ENCODE measurements at regions not wholly inside any gene's neighbourhood (a gene's known extent, or its start where the extent isn't known, plus 50 kb on each side); places are given as distances from the start of the nearest gene placed in this dataset.
"Not testable (repeated sequence)": the region's sequence is repeated elsewhere in the genome, so short reads cannot be mapped to it uniquely, and the experiment has no call there.

DNA sequence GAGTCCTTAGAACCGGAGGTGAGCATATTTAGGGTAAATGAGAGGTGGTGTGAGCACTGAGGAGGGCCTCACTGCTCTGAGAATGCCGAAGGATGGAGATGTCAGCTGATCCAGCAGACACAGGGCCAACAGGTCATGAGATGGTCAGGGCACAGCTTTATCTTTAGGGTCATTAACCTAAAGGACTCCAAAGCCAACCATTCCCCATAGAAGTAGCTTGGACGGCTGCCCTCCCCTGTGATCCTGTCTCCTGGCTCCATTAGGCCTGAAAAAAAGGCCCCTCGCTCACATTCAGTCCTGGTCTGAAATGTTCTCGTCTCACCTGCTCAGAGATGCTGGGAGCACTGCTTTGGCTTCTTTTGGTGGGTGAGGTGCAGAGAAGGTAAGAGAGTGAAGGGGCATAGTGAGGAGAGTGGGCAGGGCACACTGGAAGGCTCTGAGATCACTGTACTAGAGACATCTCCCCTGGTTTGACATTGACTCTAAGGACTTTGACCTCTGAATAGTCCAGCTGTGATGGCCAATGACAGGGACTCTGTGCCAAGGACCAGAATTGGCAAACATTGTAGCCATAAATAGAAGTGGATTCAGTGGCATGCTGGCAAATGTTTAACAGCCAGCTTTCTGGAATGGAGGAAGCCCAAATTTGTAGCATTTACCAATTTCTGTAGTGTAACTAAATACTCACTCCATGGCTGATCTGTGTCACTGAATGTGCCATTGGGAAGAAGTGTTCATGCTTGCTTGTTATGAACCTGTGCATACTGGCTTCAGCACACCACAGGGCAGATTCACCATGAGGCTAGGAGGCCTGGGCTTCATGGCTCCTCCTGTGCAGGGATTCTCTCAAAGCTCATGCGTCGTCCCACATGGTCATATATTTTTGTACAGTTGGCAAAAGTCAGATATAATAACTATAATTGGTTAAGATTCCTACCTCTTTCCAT, 76.2 kb upstream of the MRPS22 start:
- H3K27ac ChIP-seq, result no peak overlapping the region
- H3K4me1 ChIP-seq, result no peaks in the 10 kb centered on the region
- H3K4me3 ChIP-seq, result no peak overlapping the region
- no peaks in the 10 kb centered on the region for H3K27me3 ChIP-seq
- H3K36me3 ChIP-seq, result no peaks in the 10 kb centered on the region
- TF ChIP-seq POLR2A (IDR thresholded peaks at IDR 0.05) (no peak), POLR2AphosphoS5 (IDR thresholded peaks at IDR 0.05) (no peak)
- TF ChIP-seq, protein P1, sequence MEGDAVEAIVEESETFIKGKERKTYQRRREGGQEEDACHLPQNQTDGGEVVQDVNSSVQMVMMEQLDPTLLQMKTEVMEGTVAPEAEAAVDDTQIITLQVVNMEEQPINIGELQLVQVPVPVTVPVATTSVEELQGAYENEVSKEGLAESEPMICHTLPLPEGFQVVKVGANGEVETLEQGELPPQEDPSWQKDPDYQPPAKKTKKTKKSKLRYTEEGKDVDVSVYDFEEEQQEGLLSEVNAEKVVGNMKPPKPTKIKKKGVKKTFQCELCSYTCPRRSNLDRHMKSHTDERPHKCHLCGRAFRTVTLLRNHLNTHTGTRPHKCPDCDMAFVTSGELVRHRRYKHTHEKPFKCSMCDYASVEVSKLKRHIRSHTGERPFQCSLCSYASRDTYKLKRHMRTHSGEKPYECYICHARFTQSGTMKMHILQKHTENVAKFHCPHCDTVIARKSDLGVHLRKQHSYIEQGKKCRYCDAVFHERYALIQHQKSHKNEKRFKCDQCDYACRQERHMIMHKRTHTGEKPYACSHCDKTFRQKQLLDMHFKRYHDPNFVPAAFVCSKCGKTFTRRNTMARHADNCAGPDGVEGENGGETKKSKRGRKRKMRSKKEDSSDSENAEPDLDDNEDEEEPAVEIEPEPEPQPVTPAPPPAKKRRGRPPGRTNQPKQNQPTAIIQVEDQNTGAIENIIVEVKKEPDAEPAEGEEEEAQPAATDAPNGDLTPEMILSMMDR (IDR thresholded peaks at IDR 0.05), result no peak
- intact Hi-C loops (cut with DNase I; ENCODE audit: low total_unique reads), result no loop called here
- no peak for DNase-seq (ENCODE audit: low spot score in 2 of 2)
- no peaks in the 10 kb centered on the region for H3K9me3 ChIP-seq

DNA sequence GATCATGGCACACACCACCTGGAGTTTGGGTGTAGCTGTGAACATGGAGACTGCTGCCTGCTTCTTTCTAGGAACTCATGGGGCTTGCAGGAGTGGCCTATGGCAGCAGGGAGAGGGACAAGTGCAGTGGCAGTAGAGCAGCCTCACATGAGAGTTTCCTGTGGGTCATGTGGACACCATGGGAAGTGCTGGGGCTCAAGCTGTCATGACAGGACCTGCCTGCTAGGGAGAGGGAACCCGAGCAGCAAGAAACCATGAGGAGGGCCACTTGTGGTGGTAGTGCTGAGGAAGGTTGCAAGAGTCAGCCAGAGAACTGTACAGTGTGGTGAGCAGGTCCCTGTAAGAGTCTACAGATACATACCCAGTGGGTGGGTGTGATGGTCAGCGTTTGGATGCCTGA, 73.8 kb upstream of the MRPS22 start:
- Histone ChIP-seq H3K36me3 (no peaks in the 10 kb centered on the region), H3K4me3 (no peak overlapping the region), H3K4me1 (no peaks in the 10 kb centered on the region), H3K9me3 (no peaks in the 10 kb centered on the region), H3K27me3 (no peaks in the 10 kb centered on the region), H3K27ac (no peak overlapping the region)
- DNase-seq (ENCODE audit: low spot score in 2 of 2), result no peak
- TF ChIP-seq POLR2A (IDR thresholded peaks at IDR 0.05) (no peak), POLR2AphosphoS5 (IDR thresholded peaks at IDR 0.05) (no peak)
- TF ChIP-seq, protein P1 (IDR thresholded peaks at IDR 0.05), result no peak
- intact Hi-C loops (cut with DNase I; ENCODE audit: low total_unique reads), result no loop called here

DNA sequence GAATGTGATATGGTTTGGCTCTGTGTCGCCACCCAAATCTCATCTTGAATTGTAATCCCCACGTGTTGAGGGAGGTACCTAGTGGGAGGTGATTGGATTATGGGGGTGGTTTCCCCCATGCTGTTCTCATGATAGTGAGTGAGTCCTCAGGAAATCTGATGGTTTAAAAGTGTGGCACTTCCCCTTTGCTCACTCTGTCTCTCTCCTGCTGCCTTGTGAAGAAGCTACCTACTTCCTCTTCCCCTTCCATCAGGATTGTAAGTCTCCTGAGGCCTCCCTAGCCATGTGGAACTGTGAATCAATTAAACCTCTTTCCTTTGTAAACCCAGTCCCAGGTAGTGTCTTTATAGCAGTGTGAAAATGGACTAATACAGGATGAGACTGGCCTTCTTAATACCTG, 73.2 kb upstream of the MRPS22 start:
- intact Hi-C loops (cut with DNase I; ENCODE audit: low total_unique reads); H3K36me3 ChIP-seq; H3K27ac ChIP-seq; H3K27me3 ChIP-seq; DNase-seq (ENCODE audit: low spot score in 2 of 2); H3K4me1 ChIP-seq; H3K4me3 ChIP-seq; H3K9me3 ChIP-seq: not testable (repeated sequence)

DNA sequence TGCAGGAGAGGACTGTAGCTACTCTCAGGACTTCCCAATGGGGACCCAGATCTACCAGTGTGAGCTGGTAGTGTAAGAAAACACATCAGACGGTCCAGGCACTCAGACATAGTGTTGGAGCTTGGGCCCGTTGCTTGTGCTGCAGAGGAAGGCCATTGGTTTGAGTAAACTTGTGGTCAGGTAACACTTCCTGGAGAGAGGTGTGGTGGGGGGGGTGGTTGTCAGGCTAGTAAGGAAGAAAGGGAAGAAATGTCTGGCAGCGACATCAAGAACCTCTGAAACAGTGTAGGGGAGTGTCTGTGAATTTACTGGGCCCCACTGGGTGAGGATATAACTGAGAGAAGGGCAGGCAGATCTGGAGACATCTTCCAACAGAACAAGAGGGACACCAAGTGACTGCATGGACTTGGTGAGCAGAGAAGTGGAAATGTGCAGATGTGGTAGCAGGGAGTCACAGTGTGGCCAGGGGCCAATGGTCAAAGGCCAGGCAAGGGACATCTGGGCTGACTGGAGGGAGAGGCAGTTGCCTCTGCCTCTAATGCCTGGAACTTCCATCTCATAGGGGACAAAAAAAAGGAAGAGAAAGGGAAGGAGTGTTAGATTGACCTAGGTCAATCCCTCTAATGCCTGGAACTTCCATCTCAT, 63.7 kb upstream of the MRPS22 start:
- TF ChIP-seq, protein P1 (IDR thresholded peaks at IDR 0.05), result no peak
- TF ChIP-seq POLR2AphosphoS5 (IDR thresholded peaks at IDR 0.05) (no peak), POLR2A (IDR thresholded peaks at IDR 0.05) (no peak)
- intact Hi-C loops (cut with DNase I; ENCODE audit: low total_unique reads), result no loop called here
- Histone ChIP-seq H3K36me3 (no peaks in the 10 kb centered on the region), H3K9me3 (no peaks in the 10 kb centered on the region), H3K4me1 (no peaks in the 10 kb centered on the region), H3K27ac (no peak overlapping the region), H3K27me3 (no peaks in the 10 kb centered on the region), H3K4me3 (no peak overlapping the region)
- DNase-seq (ENCODE audit: low spot score in 2 of 2), result no peak

DNA sequence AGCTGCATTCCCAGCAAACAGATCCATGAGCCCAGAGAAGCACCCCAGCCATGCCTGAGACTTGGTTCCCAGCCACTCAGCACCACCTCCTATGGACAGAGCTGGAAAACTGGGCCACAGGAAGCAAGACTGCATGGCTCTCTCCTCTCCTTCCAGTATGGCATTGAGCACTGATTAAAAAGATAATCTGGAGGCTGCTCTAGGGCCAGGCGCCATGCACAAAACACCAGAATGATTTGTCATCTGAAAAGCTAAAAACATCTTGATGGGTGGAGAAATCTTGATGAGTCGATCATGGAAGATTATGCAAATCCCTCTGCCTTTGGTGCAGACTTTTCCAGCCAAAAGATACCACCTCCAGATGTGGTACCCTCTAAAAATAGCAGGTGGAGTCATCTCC, 62.7 kb upstream of the MRPS22 start:
- intact Hi-C loops (cut with DNase I; ENCODE audit: low total_unique reads), result no loop called here
- no peak overlapping the region for H3K27ac ChIP-seq
- TF ChIP-seq POLR2AphosphoS5 (IDR thresholded peaks at IDR 0.05) (no peak), POLR2A (IDR thresholded peaks at IDR 0.05) (no peak)
- TF ChIP-seq, protein P1 (IDR thresholded peaks at IDR 0.05), result no peak
- DNase-seq (ENCODE audit: low spot score in 2 of 2), result no peak
- H3K4me1 ChIP-seq, result no peaks in the 10 kb centered on the region
- no peaks in the 10 kb centered on the region for H3K36me3 ChIP-seq
- no peaks in the 10 kb centered on the region for H3K27me3 ChIP-seq
- H3K9me3 ChIP-seq, result no peaks in the 10 kb centered on the region
- H3K4me3 ChIP-seq, result no peak overlapping the region
